GM23248 (cell line): ENCODE measurements at regions not wholly inside any gene's neighbourhood (a gene's known extent, or its start where the extent isn't known, plus 50 kb on each side); places are given as distances from the start of the nearest gene placed in this dataset.

Source experiments
- EZH2 ChIP-seq: fragments of 200-600 bp; sonication (generic); IDR thresholded peaks from 2 replicates; pipeline ENCODE4 v1.6.1; 2018; ENCODE audit warnings: antibody characterized with exemption, mild to moderate bottlenecking; ENCODE audit not compliant: insufficient read depth, poor library complexity, severe bottlenecking
- EZH2phosphoT487 ChIP-seq: fragments of 200-600 bp; sonication (generic); IDR thresholded peaks from 2 replicates; pipeline ENCODE4 v1.6.1; 2018; ENCODE audit warnings: antibody characterized with exemption, moderate library complexity, mild to moderate bottlenecking, low read depth; ENCODE audit not compliant: insufficient read depth

DNA sequence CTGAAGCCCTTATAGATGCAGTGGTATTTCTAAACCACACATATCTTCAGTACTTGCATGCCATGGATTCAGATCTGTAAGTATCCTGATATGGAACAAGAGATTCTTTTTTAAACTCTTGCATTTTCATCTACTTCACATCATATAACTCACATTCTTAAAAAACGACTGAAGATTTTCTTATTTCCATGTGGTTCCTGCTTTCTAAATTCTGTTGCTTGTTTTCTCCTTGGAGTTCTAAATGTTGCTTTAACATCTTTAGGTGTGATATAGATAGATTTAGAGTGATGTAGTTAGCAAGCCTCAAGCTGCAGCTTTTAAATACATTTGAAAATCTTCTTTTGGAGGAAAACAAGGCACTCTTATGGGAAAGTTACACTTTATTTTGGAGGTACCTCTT lies 455.4 kb downstream of the FOXG1 start:
- TF ChIP-seq EZH2: no peak
- TF ChIP-seq EZH2phosphoT487: no peak
